RWPE2 (cell line): ENCODE measurements at regions not wholly inside any gene's neighbourhood (a gene's known extent, or its start where the extent isn't known, plus 50 kb on each side); places are given as distances from the start of the nearest gene placed in this dataset.

ENCODE experiments used
- ATAC-seq: fragments of 200-7000 bp; cut with Tn5 transposase; 3 replicates; pipeline ENCODE4 v1.9.1; 2021; ENCODE audit warnings: low read depth
- DNase-seq: peaks from one replicate; pipeline ENCODE4 v3.0.0-alpha.2; 2020; ENCODE audit warnings: low spot score
- H3K27ac ChIP-seq: fragments of 450-650 bp; 2 replicates; pipeline ENCODE4 v1.5.1; 2017; ENCODE audit warnings: mild to moderate bottlenecking; ENCODE audit not compliant: poor library complexity, severe bottlenecking
- H3K27me3 ChIP-seq: fragments of 250-450 bp; sonication (Bioruptor Pico); 2 replicates; pipeline ENCODE4 v1.5.1; 2021; ENCODE audit warnings: mild to moderate bottlenecking, moderate library complexity; ENCODE audit not compliant: insufficient read depth, poor library complexity, severe bottlenecking
- H3K36me3 ChIP-seq: fragments of 250-450 bp; sonication (Bioruptor Pico); 2 replicates; pipeline ENCODE4 v1.5.1; 2020; ENCODE audit warnings: low read depth, mild to moderate bottlenecking, moderate library complexity
- H3K4me1 ChIP-seq: fragments of 250-450 bp; sonication (Bioruptor Pico); 2 replicates; pipeline ENCODE4 v1.5.1; 2021; ENCODE audit warnings: mild to moderate bottlenecking, moderate library complexity; ENCODE audit not compliant: insufficient read depth, poor library complexity, severe bottlenecking
- H3K4me3 ChIP-seq: fragments of 250-450 bp; sonication (Bioruptor Pico); 2 replicates; pipeline ENCODE4 v1.5.1; 2021; ENCODE audit warnings: mild to moderate bottlenecking, moderate library complexity; ENCODE audit not compliant: severe bottlenecking
- H3K9me3 ChIP-seq: fragments of 250-450 bp; sonication (Bioruptor Pico); 2 replicates; pipeline ENCODE4 v1.5.1; 2021; ENCODE audit warnings: mild to moderate bottlenecking, moderate library complexity; ENCODE audit not compliant: severe bottlenecking
- CTCF ChIP-seq: fragments of 450-650 bp; IDR thresholded peaks from one replicate; pipeline ENCODE4 v1.5.1; 2017; ENCODE audit warnings: mild to moderate bottlenecking, moderate library complexity; ENCODE audit not compliant: poor library complexity, severe bottlenecking

DNA sequence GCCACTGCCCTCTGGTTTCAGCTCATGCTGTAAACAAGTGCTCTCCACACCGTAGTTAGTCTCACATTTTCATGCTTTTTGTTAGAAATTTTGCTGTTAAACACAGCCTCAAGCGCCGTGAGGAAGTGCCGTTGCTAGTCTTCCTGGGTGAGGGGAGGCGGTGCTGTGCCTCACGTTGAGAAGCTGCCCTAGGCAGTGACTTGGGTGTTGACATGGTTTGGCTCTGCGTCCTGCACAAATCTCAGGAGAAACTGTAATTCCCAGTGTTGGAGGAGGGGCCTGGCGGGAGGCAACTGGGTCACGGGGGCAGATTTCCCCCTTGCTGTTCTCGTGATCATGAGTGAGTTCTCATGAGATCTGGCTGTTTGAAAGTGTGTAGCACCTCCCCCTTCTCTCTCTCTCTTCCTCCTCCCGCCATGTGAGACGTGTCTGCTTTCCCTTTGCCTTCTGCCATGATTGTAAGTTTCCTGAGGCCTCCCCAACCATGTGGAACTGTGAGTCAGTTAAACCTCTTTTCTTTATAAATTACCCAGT, 95.8 kb downstream of the ERMARD start:
- no peak overlapping the region for H3K4me3 ChIP-seq
- no peaks in the 10 kb centered on the region for H3K9me3 ChIP-seq
- no peaks in the 10 kb centered on the region for H3K36me3 ChIP-seq
- no peak overlapping the region for H3K27ac ChIP-seq
- TF ChIP-seq CTCF = no peak
- ATAC-seq (no peak), DNase-seq (no peak)
- H3K4me1 ChIP-seq = peaks cover 6% of the 10 kb centered on the region
- H3K27me3 ChIP-seq = no peaks in the 10 kb centered on the region

- Histone ChIP-seq H3K4me3 (no peak overlapping the region), H3K27ac (no peak overlapping the region), H3K36me3 (no peaks in the 10 kb centered on the region), H3K9me3 (no peaks in the 10 kb centered on the region), H3K4me1 (peaks cover under 1% of the 10 kb centered on the region), H3K27me3 (no peaks in the 10 kb centered on the region)
- DNase-seq = no peak
- TF ChIP-seq CTCF = no peak
- no peak for ATAC-seq
Measured at GRCh38 chr6:169846286-169847056, 95.0 kb downstream of the ERMARD start.

DNA sequence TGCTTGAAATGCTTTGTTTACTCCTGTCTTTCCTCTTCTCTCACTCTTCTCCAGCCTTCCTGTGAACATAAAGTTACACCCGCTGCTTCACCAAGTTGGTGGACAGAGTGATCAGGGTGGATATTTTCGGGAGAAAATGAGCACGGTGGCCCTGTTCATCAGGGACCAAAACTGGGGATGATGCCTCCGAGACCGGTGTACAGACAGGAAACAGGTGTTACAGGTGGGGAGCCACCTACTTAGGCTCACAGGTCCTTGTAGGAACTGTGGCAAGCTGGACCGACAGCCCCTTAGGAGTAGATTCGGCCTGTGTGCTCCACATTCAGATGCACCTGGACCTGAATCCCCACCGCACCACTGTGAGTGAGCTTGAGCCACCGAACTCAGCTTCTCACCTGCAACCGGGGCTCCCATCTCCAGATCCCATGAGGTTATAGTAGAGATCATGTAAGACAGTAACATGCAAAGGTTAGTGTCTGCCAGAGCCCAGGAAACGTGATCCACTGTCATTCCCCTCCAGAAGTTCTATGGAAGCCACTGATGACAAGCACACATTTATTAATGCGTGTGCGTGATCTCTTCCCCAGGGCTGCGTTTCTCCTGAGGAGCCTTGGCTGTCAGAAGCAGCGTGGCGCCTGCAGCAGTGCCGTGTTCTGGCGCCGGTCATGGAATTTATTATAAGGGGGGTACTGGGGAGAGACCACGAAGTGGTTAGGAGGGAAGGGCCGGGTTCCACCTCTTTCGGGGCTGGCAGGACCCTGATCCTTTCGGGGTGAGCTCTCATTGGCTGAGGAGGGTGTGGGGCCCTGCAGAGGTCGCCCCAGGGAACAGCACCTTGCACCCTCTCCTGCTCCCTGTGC, 94.2 kb downstream of the ERMARD start:
- no peak for ATAC-seq
- TF ChIP-seq CTCF = no peak
- DNase-seq = no peak
- Histone ChIP-seq H3K27ac (no peak overlapping the region), H3K4me3 (no peak overlapping the region), H3K36me3 (no peaks in the 10 kb centered on the region), H3K4me1 (no peaks in the 10 kb centered on the region), H3K9me3 (no peaks in the 10 kb centered on the region), H3K27me3 (no peaks in the 10 kb centered on the region)

DNA sequence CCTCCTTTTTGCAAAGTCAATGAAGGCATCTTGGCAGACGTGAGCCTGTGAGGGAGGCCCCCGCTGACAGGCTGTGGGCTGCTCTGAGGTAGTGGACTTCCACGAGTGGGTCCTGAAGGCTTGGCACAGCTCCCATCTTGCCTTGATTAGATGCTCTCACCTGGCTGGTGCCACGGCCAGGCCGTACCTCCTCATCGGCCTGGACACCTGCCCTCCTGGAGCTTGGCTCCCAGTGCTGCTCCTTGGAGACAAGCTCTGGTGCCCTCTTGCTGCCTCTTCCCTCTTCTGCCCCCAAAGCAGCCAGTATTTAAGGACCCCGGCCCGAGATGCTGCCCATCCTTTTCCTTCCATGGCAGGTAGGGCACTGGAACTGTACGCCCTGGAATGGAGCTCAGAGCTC, 93.5 kb downstream of the ERMARD start:
- no peaks in the 10 kb centered on the region for H3K9me3 ChIP-seq
- H3K4me3 ChIP-seq = no peak overlapping the region
- no peak for ATAC-seq
- H3K36me3 ChIP-seq = no peaks in the 10 kb centered on the region
- H3K27ac ChIP-seq = no peak overlapping the region
- no peaks in the 10 kb centered on the region for H3K27me3 ChIP-seq
- TF ChIP-seq CTCF = no peak
- no peak for DNase-seq
- H3K4me1 ChIP-seq = no peaks in the 10 kb centered on the region
